SU-DHL-6 (cell line): ENCODE measurements at regions not wholly inside any gene's neighbourhood (a gene's known extent, or its start where the extent isn't known, plus 50 kb on each side); places are given as distances from the start of the nearest gene placed in this dataset.

ENCODE experiments used
- CTCF ChIP-seq: fragments of 200-600 bp; sonication (generic); IDR thresholded peaks from one replicate; pipeline ENCODE4 v1.5.1; 2017; ENCODE audit warnings: antibody characterized with exemption, mild to moderate bottlenecking, low read length, moderate library complexity; ENCODE audit not compliant: insufficient read depth, poor library complexity, severe bottlenecking
- EZH2phosphoT487 ChIP-seq: fragments of 200-600 bp; sonication (generic), shearing (Covaris generic); conservative IDR thresholded peaks from 2 replicates; pipeline ENCODE4 v1.6.1; 2018; ENCODE audit warnings: mild to moderate bottlenecking, antibody characterized with exemption, low read length, moderate library complexity, mixed read lengths

DNA sequence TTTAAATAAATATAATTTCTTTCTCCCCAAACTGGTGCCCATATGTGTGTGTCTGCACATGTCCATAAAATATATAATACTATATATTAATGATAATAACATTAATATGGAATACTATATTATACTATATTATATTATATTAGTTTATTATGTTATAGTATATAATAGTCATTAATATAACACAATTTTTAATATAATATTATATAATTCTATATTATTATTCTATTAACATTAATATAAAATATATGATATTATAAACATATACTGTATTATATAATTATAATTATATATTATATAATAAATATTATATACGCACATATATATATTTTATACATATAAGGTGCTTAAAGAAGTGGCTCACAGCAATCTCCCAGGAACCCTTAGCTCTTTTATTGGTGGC, 513.0 kb upstream of the CDH11 start:
- TF ChIP-seq EZH2phosphoT487 (no peak), CTCF (no peak)
